Lung (tissue), 11 donors: ENCODE measurements at regions not wholly inside any gene's neighbourhood (a gene's known extent, or its start where the extent isn't known, plus 50 kb on each side); places are given as distances from the start of the nearest gene placed in this dataset.

ENCODE experiments used
- ATAC-seq: fragments of 200-7000 bp; cut with Tn5 transposase; one replicate; pipeline ENCODE4 v1.9.1; 2020; ENCODE audit warnings: moderate number of reproducible peaks; ENCODE audit not compliant: insufficient read depth, low FRiP score
- DNase-seq, 3 donors: peaks; one replicate each; pipeline ENCODE4 v3.0.0-alpha.2; 2013 to 2017
- H3K27ac ChIP-seq, 2 donors: one replicate each; pipeline ENCODE4 v1.5.1; 2013; ENCODE audit warnings: mild to moderate bottlenecking in 2 of 2, moderate library complexity in 2 of 2, control low read depth in 1 of 2, inconsistent platforms in 1 of 2, low read depth in 1 of 2, low read length in 1 of 2
- H3K27me3 ChIP-seq, 3 donors: one replicate each; pipeline ENCODE4 v1.5.1; 2013; ENCODE audit warnings: low read length in 2 of 3; ENCODE audit not compliant: control insufficient read depth in 3 of 3, insufficient read depth in 3 of 3
- H3K36me3 ChIP-seq, 4 donors: one replicate each; pipeline ENCODE4 v1.5.1; 2013; ENCODE audit warnings: low read length in 4 of 4, mild to moderate bottlenecking in 1 of 4, moderate library complexity in 1 of 4; ENCODE audit not compliant: control insufficient read depth in 4 of 4, insufficient read depth in 4 of 4
- H3K4me1 ChIP-seq, 5 donors: one replicate each; pipeline ENCODE4 v1.5.1; 2013; ENCODE audit warnings: low read length in 5 of 5, mild to moderate bottlenecking in 2 of 5, moderate library complexity in 1 of 5; ENCODE audit not compliant: control insufficient read depth in 5 of 5, insufficient read depth in 5 of 5
- H3K4me3 ChIP-seq: one replicate; pipeline ENCODE4 v1.5.1; 2013; ENCODE audit warnings: mild to moderate bottlenecking, control low read depth, moderate library complexity
- H3K9ac ChIP-seq, 2 donors: one replicate each; pipeline ENCODE4 v1.5.1; 2013; ENCODE audit warnings: low read length in 2 of 2, control low read depth in 1 of 2; ENCODE audit not compliant: insufficient read depth in 1 of 2
- H3K9me3 ChIP-seq, 4 donors: one replicate each; pipeline ENCODE4 v1.5.1; 2013; ENCODE audit warnings: low read length in 3 of 4, mild to moderate bottlenecking in 1 of 4, moderate library complexity in 1 of 4; ENCODE audit not compliant: control insufficient read depth in 4 of 4, insufficient read depth in 3 of 4
- CTCF ChIP-seq: IDR thresholded peaks from 2 replicates; pipeline ENCODE4 v1.5.1; 2012; ENCODE audit warnings: mild to moderate bottlenecking; ENCODE audit errors: control extremely low read depth, extremely low read depth
- WGBS, 2 donors: extraction: QIAGEN DNeasy Blood & Tissue Kit; methylation state at CpG; one replicate each; pipeline ENCODE4 v1.1.7; 2013; 5-methylcytosine and 5-hydroxymethylcytosine counted together
- donor health status: control.
- donor health status: control.
- donor health status: Bipolar disorder and iron deficiency.
- donor health status: healthy.
- donor health status: DM: yes; HTN: yes; CAD: no.

- H3K9me3 ChIP-seq = no peaks in the 10 kb centered on the region
- no peak overlapping the region for H3K27ac ChIP-seq
- H3K9ac ChIP-seq = no peak overlapping the region
- no peaks in the 10 kb centered on the region for H3K36me3 ChIP-seq
- whole genome bisulfite sequencing, 2 donors = 86 to 97% methylated on average over 1 of the region's 1 CpG
- no peak overlapping the region for H3K4me3 ChIP-seq
- ATAC-seq (no peak), DNase-seq (no peak)
- H3K4me1 ChIP-seq = no peaks in the 10 kb centered on the region
- no peak for TF ChIP-seq CTCF
- H3K27me3 ChIP-seq = no peaks in the 10 kb centered on the region
Measured at GRCh38 chr4:45636175-45636574, 487.7 kb downstream of the GABRG1 start.

DNA sequence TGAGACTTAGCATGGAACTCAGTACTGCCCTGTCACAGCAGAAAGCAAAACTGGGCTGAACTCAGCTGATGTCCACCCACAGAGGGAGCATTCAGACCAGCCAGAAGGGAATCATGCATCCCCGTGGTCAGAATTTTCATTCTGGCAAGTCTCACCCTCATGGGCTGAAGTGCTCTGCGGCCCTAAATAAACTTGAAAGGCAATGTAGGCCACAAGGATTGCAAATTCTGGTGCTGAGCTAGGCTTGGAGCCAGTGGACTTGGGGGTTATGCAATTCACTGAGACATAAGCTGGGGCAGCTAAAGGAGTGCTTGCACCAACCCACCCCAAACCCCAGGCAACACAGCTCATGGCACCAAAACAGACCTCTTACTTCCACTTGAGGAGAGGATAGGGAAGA, 494.1 kb downstream of the GABRG1 start:
- no peak overlapping the region for H3K27ac ChIP-seq
- 63 to 65% methylated on average over 2 of the region's 2 CpGs for WGBS, 2 donors

DNA sequence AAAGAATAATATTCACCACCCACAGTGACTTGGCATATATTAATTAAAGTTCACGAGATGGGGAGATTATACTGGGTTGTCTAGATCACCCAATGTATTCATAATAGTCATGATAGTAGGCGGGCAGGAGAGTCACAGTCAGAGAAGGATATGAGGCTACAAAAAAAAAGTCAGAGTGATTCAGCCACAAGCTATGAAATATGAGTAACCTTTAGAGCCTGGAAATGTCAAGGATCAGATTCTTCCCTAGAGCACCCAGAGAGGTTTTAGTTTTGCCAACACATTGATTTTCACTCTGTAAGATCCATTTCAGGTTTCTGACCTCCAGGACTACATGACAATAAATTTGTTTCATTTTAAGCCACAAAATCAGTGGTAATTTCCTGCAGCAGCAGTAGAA, 501.9 kb downstream of the GABRG1 start:
- 77 to 81% methylated on average over 2 of the region's 2 CpGs for WGBS, 2 donors
- no peaks in the 10 kb centered on the region for H3K9me3 ChIP-seq
- H3K9ac ChIP-seq = no peak overlapping the region
- H3K4me3 ChIP-seq = no peak overlapping the region
- H3K36me3 ChIP-seq = no peaks in the 10 kb centered on the region
- ATAC-seq (no peak), DNase-seq (no peak)
- no peaks in the 10 kb centered on the region for H3K27me3 ChIP-seq
- no peak overlapping the region for H3K27ac ChIP-seq
- TF ChIP-seq CTCF = no peak
- H3K4me1 ChIP-seq = no peaks in the 10 kb centered on the region

More for the DNA sequence above, 494.1 kb downstream of the GABRG1 start:
- Histone ChIP-seq H3K27me3 (no peaks in the 10 kb centered on the region), H3K9ac (no peak overlapping the region), H3K9me3 (no peaks in the 10 kb centered on the region), H3K4me3 (no peak overlapping the region), H3K36me3 (no peaks in the 10 kb centered on the region), H3K4me1 (no peaks in the 10 kb centered on the region)
- TF ChIP-seq CTCF = no peak
- DNase-seq (peak in 1 of 3 donors; percentile 18), ATAC-seq (peak; percentile 66)

DNA sequence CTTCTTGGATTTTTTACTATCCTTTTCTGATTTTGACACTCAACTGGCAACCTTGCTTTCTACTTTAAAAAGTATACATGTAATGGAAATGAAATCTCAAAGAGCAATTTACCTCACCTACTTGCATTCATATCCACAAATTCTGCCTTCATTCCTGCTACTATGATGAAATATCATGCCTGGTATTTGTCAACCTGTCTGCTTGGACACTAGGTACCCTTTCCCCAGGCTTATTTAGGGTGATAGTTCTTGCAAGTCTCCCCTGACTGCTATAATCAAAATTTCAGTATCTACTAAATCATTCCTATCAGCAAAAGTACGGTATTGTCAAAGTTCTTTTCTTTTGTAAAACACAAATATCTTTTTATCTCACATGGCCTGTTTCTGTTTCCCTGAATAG, 503.0 kb downstream of the GABRG1 start:
- H3K36me3 ChIP-seq = no peaks in the 10 kb centered on the region
- TF ChIP-seq CTCF = no peak
- no peaks in the 10 kb centered on the region for H3K4me1 ChIP-seq
- no peak overlapping the region for H3K9ac ChIP-seq
- WGBS, 2 donors = 89 to 91% methylated on average over 1 of the region's 1 CpG
- no peaks in the 10 kb centered on the region for H3K27me3 ChIP-seq
- no peaks in the 10 kb centered on the region for H3K9me3 ChIP-seq
- no peak overlapping the region for H3K4me3 ChIP-seq
- no peak for DNase-seq
- H3K27ac ChIP-seq = no peak overlapping the region
- ATAC-seq = no peak
